IPS-NIHi11 (cell line): ENCODE measurements at regions not wholly inside any gene's neighbourhood (a gene's known extent, or its start where the extent isn't known, plus 50 kb on each side); places are given as distances from the start of the nearest gene placed in this dataset.

Experiments used
- DNase-seq: peaks from one replicate; pipeline ENCODE4 v3.0.0; 2012; ENCODE audit warnings: mixed read lengths, low spot score

- DNase-seq: no peak
These were observed 152.7 kb upstream of the SPHKAP start for GRCh38 chr2:228334180-228334579.

GRCh38 chr2:228329282-228329681, 147.8 kb upstream of the SPHKAP start:
- DNase-seq: no peak

GRCh38 chr2:228321015-228321414, 139.5 kb upstream of the SPHKAP start:
- no peak for DNase-seq

GRCh38 chr2:228318218-228318617, 136.7 kb upstream of the SPHKAP start:
- peak; percentile 35 for DNase-seq

- no peak for DNase-seq
These were observed 130.7 kb upstream of the SPHKAP start for GRCh38 chr2:228312172-228312571.

GRCh38 chr2:228303960-228304359, 122.5 kb upstream of the SPHKAP start:
- no peak for DNase-seq

GRCh38 chr2:228283491-228284171, 102.1 kb upstream of the SPHKAP start:
- DNase-seq: no peak

GRCh38 chr2:228282376-228282775, 100.9 kb upstream of the SPHKAP start:
- no peak for DNase-seq

- DNase-seq: no peak
These were observed 91.7 kb upstream of the SPHKAP start for GRCh38 chr2:228273159-228273558.

GRCh38 chr2:228269351-228269750, 87.9 kb upstream of the SPHKAP start:
- DNase-seq: no peak

GRCh38 chr2:228268756-228269155, 87.3 kb upstream of the SPHKAP start:
- no peak for DNase-seq

GRCh38 chr2:228268301-228268700, 86.8 kb upstream of the SPHKAP start:
- no peak for DNase-seq

- DNase-seq: no peak
These were observed 81.7 kb upstream of the SPHKAP start for GRCh38 chr2:228263156-228263555.

- no peak for DNase-seq
These were observed 80.1 kb upstream of the SPHKAP start for GRCh38 chr2:228261546-228261945.

- DNase-seq: no peak
These were observed 75.9 kb upstream of the SPHKAP start for GRCh38 chr2:228257379-228257778.

GRCh38 chr2:228253752-228254151, 72.3 kb upstream of the SPHKAP start:
- no peak for DNase-seq

- no peak for DNase-seq
These were observed 65.8 kb upstream of the SPHKAP start for GRCh38 chr2:228247335-228247734.

GRCh38 chr2:228245601-228246000, 64.1 kb upstream of the SPHKAP start:
- DNase-seq: no peak

GRCh38 chr2:228242591-228242990, 61.1 kb upstream of the SPHKAP start:
- no peak for DNase-seq

- no peak for DNase-seq
These were observed 58.5 kb upstream of the SPHKAP start for GRCh38 chr2:228239907-228240561.

GRCh38 chr2:228239207-228239906, 57.9 kb upstream of the SPHKAP start:
- no peak for DNase-seq
